ENCODE measurements at regions not wholly inside any gene's neighbourhood (a gene's known extent, or its start where the extent isn't known, plus 50 kb on each side); places are given as distances from the start of the nearest gene placed in this dataset.
"Not testable (repeated sequence)": the region's sequence is repeated elsewhere in the genome, so short reads cannot be mapped to it uniquely, and the experiment has no call there.

- no peaks in the 10 kb centered on the region for H3K4me1 Mint-ChIP-seq (ENCODE audit: low read depth)
These were observed 61.1 kb upstream of the SEM1 start for GRCh38 chr7:96770758-96771157.

GRCh38 chr7:96772139-96772694 is 62.6 kb upstream of the SEM1 start:
- DNase-seq: no peak
- no peaks in the 10 kb centered on the region for H3K9me3 Mint-ChIP-seq
- H3K27me3 Mint-ChIP-seq (ENCODE audit: low read depth): peaks cover 30% of the 10 kb centered on the region
- no peaks in the 10 kb centered on the region for H3K4me1 Mint-ChIP-seq (ENCODE audit: low read depth)
- H3K36me3 Mint-ChIP-seq (ENCODE audit: low read depth): no peaks in the 10 kb centered on the region
- CTCF ChIA-PET: no interaction called here
- no peak overlapping the region for H3K27ac Mint-ChIP-seq
- H3K4me3 Mint-ChIP-seq: no peak overlapping the region
- intact Hi-C loops (cut with micrococcal nuclease): no loop called here

More at GRCh38 chr7:96770758-96771157, 61.1 kb upstream of the SEM1 start:
- no peaks in the 10 kb centered on the region for H3K36me3 Mint-ChIP-seq (ENCODE audit: low read depth)
- no peak for DNase-seq
- intact Hi-C loops (cut with micrococcal nuclease): no loop called here
- no peak overlapping the region for H3K27ac Mint-ChIP-seq
- H3K4me3 Mint-ChIP-seq: no peak overlapping the region
- H3K27me3 Mint-ChIP-seq (ENCODE audit: low read depth): peaks cover 30% of the 10 kb centered on the region
- H3K9me3 Mint-ChIP-seq: no peaks in the 10 kb centered on the region
- CTCF ChIA-PET: no interaction called here

- H3K4me3 Mint-ChIP-seq: no peak overlapping the region
- H3K36me3 Mint-ChIP-seq (ENCODE audit: low read depth): no peaks in the 10 kb centered on the region
- intact Hi-C loops (cut with micrococcal nuclease): no loop called here
- H3K9me3 Mint-ChIP-seq: no peaks in the 10 kb centered on the region
- CTCF ChIA-PET: interaction anchor here (0.6 kb wide), 1 partner anchor 275 kb away, joined by 4 read pairs; no protein-coding TSS in a partner anchor
- DNase-seq: no peak
- no peaks in the 10 kb centered on the region for H3K4me1 Mint-ChIP-seq (ENCODE audit: low read depth)
- no peak overlapping the region for H3K27ac Mint-ChIP-seq
- peaks cover 28% of the 10 kb centered on the region for H3K27me3 Mint-ChIP-seq (ENCODE audit: low read depth)
These were observed 63.8 kb upstream of the SEM1 start for GRCh38 chr7:96773483-96773882.

DNA sequence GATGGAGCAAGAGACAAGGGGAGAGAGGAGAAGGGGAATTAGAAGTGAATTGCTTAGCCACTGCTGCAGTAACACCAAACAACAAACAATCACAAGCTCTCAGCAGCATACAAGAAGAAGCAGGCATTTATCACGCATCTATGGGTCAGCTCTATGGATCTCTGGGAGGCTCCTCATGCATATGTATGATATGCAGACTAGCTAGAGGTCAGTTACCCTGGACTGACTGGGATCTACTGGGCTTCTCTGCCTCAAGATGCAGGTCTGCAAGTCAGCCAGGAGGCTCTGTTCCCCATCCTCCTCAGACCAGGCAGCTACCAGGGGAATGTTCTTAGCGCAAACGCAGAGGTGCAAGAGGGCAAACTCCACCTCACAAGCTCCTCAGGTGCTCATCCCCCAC is 64.7 kb upstream of the SEM1 start:
- Mint-ChIP-seq H3K4me1 (ENCODE audit: low read depth) (no peaks in the 10 kb centered on the region), H3K4me3 (no peak overlapping the region), H3K36me3 (ENCODE audit: low read depth) (no peaks in the 10 kb centered on the region), H3K9me3 (no peaks in the 10 kb centered on the region), H3K27ac (no peak overlapping the region), H3K27me3 (ENCODE audit: low read depth) (peaks cover 29% of the 10 kb centered on the region)
- DNase-seq: no peak
- CTCF ChIA-PET: no interaction called here
- intact Hi-C loops (cut with micrococcal nuclease): no loop called here

DNA sequence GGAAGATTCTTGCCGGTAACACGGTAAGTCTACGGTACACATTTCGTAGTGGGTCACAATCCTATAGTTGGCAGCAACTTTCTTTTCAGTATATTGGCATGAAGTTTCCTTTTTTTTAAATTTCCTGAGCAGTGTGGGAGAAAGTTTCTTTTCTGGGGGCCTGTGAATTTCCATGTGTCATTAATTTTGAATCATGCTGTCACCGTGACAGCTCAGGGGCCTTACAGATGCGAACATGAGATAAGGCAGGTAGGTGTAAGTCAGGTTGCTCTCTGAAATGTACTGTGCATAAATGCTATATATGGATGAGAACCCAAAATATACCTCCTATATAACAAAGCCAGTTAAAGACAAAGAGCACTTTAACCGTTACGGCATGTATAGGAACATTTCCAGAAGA is 65.4 kb upstream of the SEM1 start:
- H3K9me3 Mint-ChIP-seq: no peaks in the 10 kb centered on the region
- no peaks in the 10 kb centered on the region for H3K4me1 Mint-ChIP-seq (ENCODE audit: low read depth)
- intact Hi-C loops (cut with micrococcal nuclease): no loop called here
- no peak for DNase-seq
- peaks cover 31% of the 10 kb centered on the region for H3K27me3 Mint-ChIP-seq (ENCODE audit: low read depth)
- CTCF ChIA-PET: no interaction called here
- no peak overlapping the region for H3K27ac Mint-ChIP-seq
- H3K36me3 Mint-ChIP-seq (ENCODE audit: low read depth): no peaks in the 10 kb centered on the region
- no peak overlapping the region for H3K4me3 Mint-ChIP-seq

DNA sequence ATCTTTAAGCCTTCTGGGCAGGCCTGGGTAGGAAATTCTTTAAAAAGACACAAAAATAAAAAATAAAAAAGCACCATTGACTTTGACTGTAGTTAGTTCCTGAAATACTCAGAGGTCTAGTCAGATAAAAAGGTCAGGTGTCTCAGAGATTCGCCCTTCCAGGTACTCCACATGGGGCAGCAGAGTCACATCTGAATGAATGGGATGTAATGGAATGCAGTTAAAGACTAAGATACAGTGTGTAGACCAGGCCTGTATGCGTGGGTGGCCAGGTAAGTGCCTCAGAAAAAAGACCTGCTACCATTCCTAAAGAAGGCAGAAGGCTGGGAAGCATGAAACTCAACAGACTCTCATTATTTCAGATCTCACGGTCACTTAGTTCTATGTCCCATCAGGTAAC is 68.6 kb upstream of the SEM1 start:
- Mint-ChIP-seq H3K36me3 (ENCODE audit: low read depth) (no peaks in the 10 kb centered on the region), H3K4me3 (no peak overlapping the region), H3K27ac (no peak overlapping the region), H3K4me1 (ENCODE audit: low read depth) (no peaks in the 10 kb centered on the region), H3K9me3 (no peaks in the 10 kb centered on the region), H3K27me3 (ENCODE audit: low read depth) (peaks cover 21% of the 10 kb centered on the region)
- intact Hi-C loops (cut with micrococcal nuclease): no loop called here
- DNase-seq: no peak
- CTCF ChIA-PET: no interaction called here

- Mint-ChIP-seq H3K9me3 (no peaks in the 10 kb centered on the region), H3K27me3 (ENCODE audit: low read depth) (peaks cover 5% of the 10 kb centered on the region), H3K27ac (no peak overlapping the region), H3K4me3 (no peak overlapping the region), H3K4me1 (ENCODE audit: low read depth) (no peaks in the 10 kb centered on the region), H3K36me3 (ENCODE audit: low read depth) (no peaks in the 10 kb centered on the region)
- CTCF ChIA-PET: interaction anchor here (0.6 kb wide), 1 partner anchor 246 kb away, joined by 3 read pairs; no protein-coding TSS in a partner anchor
- intact Hi-C loops (cut with micrococcal nuclease): no loop called here
- DNase-seq: no peak
These were observed 72.3 kb upstream of the SEM1 start for GRCh38 chr7:96781919-96782318.

GRCh38 chr7:96782686-96783298 is 73.1 kb upstream of the SEM1 start:
- intact Hi-C loops (cut with micrococcal nuclease): not testable (repeated sequence)

GRCh38 chr7:96784597-96784996 is 75.0 kb upstream of the SEM1 start:
- intact Hi-C loops (cut with micrococcal nuclease): no loop called here
- no peaks in the 10 kb centered on the region for H3K9me3 Mint-ChIP-seq
- peaks cover under 1% of the 10 kb centered on the region for H3K27me3 Mint-ChIP-seq (ENCODE audit: low read depth)
- H3K36me3 Mint-ChIP-seq (ENCODE audit: low read depth): no peaks in the 10 kb centered on the region
- no peak for DNase-seq
- no peak overlapping the region for H3K27ac Mint-ChIP-seq
- H3K4me3 Mint-ChIP-seq: no peak overlapping the region
- CTCF ChIA-PET: interaction anchor here (0.6 kb wide), 1 partner anchor 143 kb away, joined by 5 read pairs; no protein-coding TSS in a partner anchor
- no peaks in the 10 kb centered on the region for H3K4me1 Mint-ChIP-seq (ENCODE audit: low read depth)

More at GRCh38 chr7:96782686-96783298, 73.1 kb upstream of the SEM1 start:
- H3K4me1 Mint-ChIP-seq (ENCODE audit: low read depth); CTCF ChIA-PET; H3K4me3 Mint-ChIP-seq; DNase-seq; H3K27me3 Mint-ChIP-seq (ENCODE audit: low read depth); H3K36me3 Mint-ChIP-seq (ENCODE audit: low read depth); H3K9me3 Mint-ChIP-seq; H3K27ac Mint-ChIP-seq: not testable (repeated sequence)

GRCh38 chr7:96786261-96786997 is 76.8 kb upstream of the SEM1 start:
- CTCF ChIA-PET: no interaction called here
- Mint-ChIP-seq H3K27me3 (ENCODE audit: low read depth) (no peaks in the 10 kb centered on the region), H3K4me3 (no peak overlapping the region), H3K36me3 (ENCODE audit: low read depth) (no peaks in the 10 kb centered on the region), H3K4me1 (ENCODE audit: low read depth) (no peaks in the 10 kb centered on the region), H3K27ac (no peak overlapping the region), H3K9me3 (no peaks in the 10 kb centered on the region)
- intact Hi-C loops (cut with micrococcal nuclease): no loop called here
- DNase-seq: no peak

- Mint-ChIP-seq H3K9me3 (no peaks in the 10 kb centered on the region), H3K27ac (no peak overlapping the region), H3K36me3 (ENCODE audit: low read depth) (no peaks in the 10 kb centered on the region), H3K4me1 (ENCODE audit: low read depth) (no peaks in the 10 kb centered on the region), H3K4me3 (no peak overlapping the region), H3K27me3 (ENCODE audit: low read depth) (peaks cover 4% of the 10 kb centered on the region)
- CTCF ChIA-PET: no interaction called here
- intact Hi-C loops (cut with micrococcal nuclease): no loop called here
- no peak for DNase-seq
These were observed 77.4 kb upstream of the SEM1 start for GRCh38 chr7:96786998-96787395.

DNA sequence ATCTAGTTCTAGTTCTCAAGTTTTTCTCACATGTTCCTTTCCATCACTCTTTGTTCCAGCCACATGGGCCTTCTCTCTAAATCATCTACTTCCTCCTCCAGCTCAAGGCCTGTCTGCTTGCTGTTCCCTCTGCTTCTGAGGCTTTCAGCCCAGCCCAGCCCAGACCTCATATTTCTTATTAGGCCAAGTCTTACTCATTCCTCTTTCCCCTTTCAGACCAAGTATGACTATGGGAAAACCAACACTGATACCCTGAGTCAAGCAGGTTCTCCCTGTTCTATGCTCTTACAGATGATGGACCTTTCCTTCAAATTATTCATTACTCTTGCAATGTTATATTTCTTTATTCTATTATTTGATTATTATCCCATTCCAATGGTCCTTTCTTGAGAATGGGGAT is 80.3 kb upstream of the SEM1 start:
- DNase-seq: no peak
- Mint-ChIP-seq H3K36me3 (ENCODE audit: low read depth) (no peaks in the 10 kb centered on the region), H3K27me3 (ENCODE audit: low read depth) (peaks cover 12% of the 10 kb centered on the region), H3K4me3 (no peak overlapping the region), H3K4me1 (ENCODE audit: low read depth) (no peaks in the 10 kb centered on the region), H3K27ac (no peak overlapping the region), H3K9me3 (no peaks in the 10 kb centered on the region)
- CTCF ChIA-PET: no interaction called here
- intact Hi-C loops (cut with micrococcal nuclease): no loop called here

DNA sequence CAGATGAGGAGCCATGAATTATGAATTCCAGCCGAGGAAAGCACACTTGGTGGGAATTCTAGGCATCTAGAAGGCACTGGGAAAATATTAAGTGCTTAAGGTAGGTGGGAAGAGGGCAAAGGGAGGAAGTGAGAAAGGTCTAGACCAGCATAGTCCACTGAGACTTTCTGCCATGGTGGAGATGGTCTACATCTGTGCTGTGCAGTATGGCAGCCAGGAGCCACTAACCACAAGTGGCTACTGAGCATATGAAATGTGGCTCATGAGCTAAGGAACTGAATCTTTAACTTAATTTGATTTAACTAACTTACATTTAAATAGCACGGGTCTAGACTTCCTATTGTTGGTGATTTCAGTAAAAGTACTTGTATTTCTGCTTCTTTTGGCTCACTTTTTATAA is 82.5 kb upstream of the SEM1 start:
- no peaks in the 10 kb centered on the region for H3K36me3 Mint-ChIP-seq (ENCODE audit: low read depth)
- no peak overlapping the region for H3K4me3 Mint-ChIP-seq
- no peak for DNase-seq
- H3K27me3 Mint-ChIP-seq (ENCODE audit: low read depth): peaks cover 12% of the 10 kb centered on the region
- no peaks in the 10 kb centered on the region for H3K4me1 Mint-ChIP-seq (ENCODE audit: low read depth)
- intact Hi-C loops (cut with micrococcal nuclease): no loop called here
- CTCF ChIA-PET: no interaction called here
- H3K9me3 Mint-ChIP-seq: no peaks in the 10 kb centered on the region
- no peak overlapping the region for H3K27ac Mint-ChIP-seq
